LNCaP clone FGC (cell line): ENCODE measurements at regions not wholly inside any gene's neighbourhood (a gene's known extent, or its start where the extent isn't known, plus 50 kb on each side); places are given as distances from the start of the nearest gene placed in this dataset.
"Not testable (repeated sequence)": the region's sequence is repeated elsewhere in the genome, so short reads cannot be mapped to it uniquely, and the experiment has no call there.

Source experiments
- DNase-seq: peaks from one replicate; pipeline ENCODE4 v3.0.0-alpha.2; 2011; ENCODE audit warnings: low read depth
- H3K4me3 ChIP-seq: 2 replicates; pipeline ENCODE4 v1.5.1; 2011; ENCODE audit warnings: mild to moderate bottlenecking, low read depth, low read length, control low read depth
- CTCF ChIP-seq: IDR thresholded peaks from 2 replicates; pipeline ENCODE4 v1.5.1; 2012; ENCODE audit warnings: mild to moderate bottlenecking; ENCODE audit not compliant: control insufficient read depth, insufficient read depth; ENCODE audit errors: extremely low read depth

- H3K4me3 ChIP-seq: no peak overlapping the region
- peak; percentile 15 for DNase-seq
- TF ChIP-seq CTCF: peak; percentile 51
Measured at GRCh38 chr13:68927387-68928026, 1180.1 kb upstream of the ATXN8OS start.

- no peak for TF ChIP-seq CTCF
- H3K4me3 ChIP-seq: no peak overlapping the region
Measured at GRCh38 chr13:68923995-68924394, 1183.6 kb upstream of the ATXN8OS start.

DNA sequence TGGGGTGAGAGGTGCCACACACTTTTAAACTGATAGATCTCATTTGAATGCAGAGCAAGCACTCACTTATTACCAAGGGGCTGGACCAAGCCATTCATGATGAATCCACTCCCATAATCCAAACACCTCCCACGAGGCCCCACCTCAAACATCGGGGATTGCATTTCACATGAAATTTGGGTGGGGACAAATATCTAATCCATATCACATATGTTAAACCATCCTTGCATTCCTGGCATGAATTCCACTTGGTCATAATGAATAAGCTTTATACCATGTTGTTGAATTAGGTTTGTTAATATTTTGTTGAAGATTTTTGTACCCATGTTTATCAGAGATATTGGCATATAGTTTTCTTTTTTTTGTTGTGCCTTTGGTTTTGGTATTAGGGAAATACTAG lies 1198.7 kb upstream of the ATXN8OS start:
- DNase-seq: no peak
- no peak overlapping the region for H3K4me3 ChIP-seq
- no peak for TF ChIP-seq CTCF

More at GRCh38 chr13:68923995-68924394, 1183.6 kb upstream of the ATXN8OS start:
- no peak for DNase-seq

DNA sequence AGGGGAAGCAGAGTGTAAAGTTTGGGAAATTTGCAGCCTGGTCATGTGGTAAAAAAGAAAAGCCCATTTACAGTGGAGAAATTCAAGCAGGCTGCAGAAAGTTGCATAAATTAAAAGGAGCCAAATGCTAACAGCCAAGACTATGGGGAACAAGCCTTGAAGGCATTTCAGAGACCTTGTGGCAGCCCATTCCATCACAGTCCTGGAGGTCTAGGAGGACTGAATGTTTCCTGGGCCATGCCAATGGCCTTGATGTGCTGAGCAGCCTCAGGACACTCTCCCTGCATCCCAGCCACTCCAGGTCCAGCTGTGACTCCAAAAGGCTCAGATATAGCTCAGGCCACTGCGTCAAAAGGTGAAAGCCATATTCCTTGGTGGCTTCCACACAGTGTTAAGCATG lies 1202.4 kb upstream of the ATXN8OS start:
- TF ChIP-seq CTCF: no peak

DNA sequence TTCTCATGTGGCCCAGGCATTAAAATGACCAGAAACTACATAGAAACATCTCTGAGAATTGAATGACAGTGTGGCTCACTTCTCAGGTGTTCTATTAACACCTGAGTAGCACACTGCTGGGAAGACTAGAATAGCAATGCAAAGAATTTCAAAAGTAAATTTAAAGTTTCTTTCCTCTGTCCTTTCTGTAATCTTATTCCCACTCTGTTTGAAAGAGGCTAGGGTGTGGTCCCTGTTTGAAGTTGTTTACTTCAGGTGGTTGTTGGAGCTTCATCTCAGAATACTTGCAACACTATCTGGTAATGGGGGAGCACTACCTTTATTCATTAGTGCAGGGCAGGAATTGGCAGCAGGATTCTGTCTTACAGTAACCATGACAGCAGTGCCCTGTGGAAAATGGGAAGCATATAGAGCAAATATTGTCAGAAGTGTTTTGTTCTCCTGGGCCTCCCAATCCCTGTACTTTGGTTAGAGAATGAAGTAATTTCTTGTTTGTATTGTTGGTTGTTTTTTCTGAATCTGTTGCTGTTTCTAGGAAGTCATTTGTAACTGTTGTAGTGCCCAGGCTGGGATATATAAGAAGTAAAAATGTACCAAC lies 1210.2 kb upstream of the ATXN8OS start:
- DNase-seq: no peak
- H3K4me3 ChIP-seq: no peak overlapping the region
- TF ChIP-seq CTCF: no peak

More for the DNA sequence above, 1202.4 kb upstream of the ATXN8OS start:
- no peak for DNase-seq
- H3K4me3 ChIP-seq: no peak overlapping the region

GRCh38 chr13:68895696-68896095 lies 1211.9 kb upstream of the ATXN8OS start:
- no peak for DNase-seq
- no peak for TF ChIP-seq CTCF
- H3K4me3 ChIP-seq: no peak overlapping the region

DNA sequence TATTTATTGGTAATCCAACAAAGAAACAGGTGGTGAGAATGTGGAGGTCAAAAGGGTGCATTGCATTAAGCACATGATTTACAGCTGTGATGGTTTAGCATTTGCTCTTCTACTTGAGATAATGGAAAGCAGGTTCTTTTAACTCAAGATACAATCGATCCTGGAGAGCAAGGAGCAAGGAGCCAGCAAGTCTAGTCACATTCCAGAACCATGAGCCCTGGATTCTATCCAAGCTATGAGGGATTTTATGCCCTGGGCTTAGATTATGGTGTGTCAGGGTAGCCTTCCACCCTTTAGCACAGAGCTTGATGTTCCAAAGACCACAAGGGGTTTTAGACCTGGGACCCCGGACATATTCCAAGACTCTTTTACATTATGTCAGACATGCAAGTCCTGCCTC lies 1213.9 kb upstream of the ATXN8OS start:
- not testable (repeated sequence) for DNase-seq

GRCh38 chr13:68892596-68892995 lies 1215.0 kb upstream of the ATXN8OS start:
- DNase-seq, H3K4me3 ChIP-seq: not testable (repeated sequence)

More for the DNA sequence above, 1213.9 kb upstream of the ATXN8OS start:
- not testable (repeated sequence) for H3K4me3 ChIP-seq

DNA sequence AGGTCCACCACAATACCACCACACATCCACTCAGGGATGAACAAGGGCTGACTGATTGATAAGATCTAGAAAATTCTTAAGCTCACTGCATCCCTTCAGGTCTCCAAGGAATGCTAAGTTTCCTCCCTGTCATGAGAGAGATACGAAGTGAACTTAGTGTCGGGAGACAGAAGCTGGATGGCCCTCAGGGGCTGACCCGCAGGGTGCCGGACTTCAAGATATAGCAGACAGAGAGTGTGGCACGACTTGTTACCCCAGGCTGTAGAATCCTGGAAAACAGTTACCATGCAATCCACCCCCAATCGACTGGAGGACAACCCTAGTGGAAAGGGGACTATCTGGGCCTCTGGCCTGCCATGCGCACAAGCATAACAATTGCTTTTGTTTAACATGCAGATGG lies 1217.5 kb upstream of the ATXN8OS start:
- not testable (repeated sequence) for H3K4me3 ChIP-seq, DNase-seq
